Astrocyte of the spinal cord (primary cell): ENCODE measurements at regions not wholly inside any gene's neighbourhood (a gene's known extent, or its start where the extent isn't known, plus 50 kb on each side); places are given as distances from the start of the nearest gene placed in this dataset.
A peak's percentile ranks its signal among the peaks of the same experiment; 100 is the strongest.

ENCODE experiments used
- DNase-seq: peaks from one replicate; pipeline ENCODE4 v3.0.0; 2011; ENCODE audit warnings: low read depth, low spot score
- H3K4me3 ChIP-seq: 2 replicates; pipeline ENCODE4 v1.5.1; 2011; ENCODE audit warnings: low read depth, mild to moderate bottlenecking, low read length, moderate library complexity
- CTCF ChIP-seq: IDR thresholded peaks from 2 replicates; pipeline ENCODE4 v1.5.1; 2012; ENCODE audit warnings: low read depth, mild to moderate bottlenecking, low read length, inconsistent platforms
- in situ Hi-C: cut with HindIII; loops from 2 replicates; pipeline ENCODE4 v1.10.0; 2017; ENCODE audit warnings: low sequenced_read_pairs

GRCh38 chr20:23146857-23147637 lies 60.9 kb upstream of the CD93 start:
- no peak for TF ChIP-seq CTCF
- no peak overlapping the region for H3K4me3 ChIP-seq
- in situ Hi-C loops, result no loop called here
- DNase-seq, result no peak

- H3K4me3 ChIP-seq, result no peak overlapping the region
- DNase-seq, result no peak
- no peak for TF ChIP-seq CTCF
- in situ Hi-C loops, result no loop called here
These were observed 60.1 kb upstream of the CD93 start for GRCh38 chr20:23146181-23146580.

- peak; percentile 79 for DNase-seq
- H3K4me3 ChIP-seq, result no peak overlapping the region
- in situ Hi-C loops, result no loop called here
- TF ChIP-seq CTCF, result no peak
These were observed 59.2 kb upstream of the CD93 start for GRCh38 chr20:23145281-23145700.

GRCh38 chr20:23144856-23145255 lies 58.7 kb upstream of the CD93 start:
- H3K4me3 ChIP-seq, result no peak overlapping the region
- DNase-seq, result no peak
- in situ Hi-C loops, result no loop called here

GRCh38 chr20:23143986-23144690 lies 58.0 kb upstream of the CD93 start:
- no peak for DNase-seq
- no peak overlapping the region for H3K4me3 ChIP-seq
- in situ Hi-C loops, result no loop called here
- no peak for TF ChIP-seq CTCF

More at GRCh38 chr20:23144856-23145255, 58.7 kb upstream of the CD93 start:
- TF ChIP-seq CTCF, result no peak

GRCh38 chr20:23143098-23143497 lies 57.0 kb upstream of the CD93 start:
- TF ChIP-seq CTCF, result no peak
- peak; percentile 79 for DNase-seq
- H3K4me3 ChIP-seq, result no peak overlapping the region
- in situ Hi-C loops, result no loop called here
